ENCODE measurements at regions not wholly inside any gene's neighbourhood (a gene's known extent, or its start where the extent isn't known, plus 50 kb on each side); places are given as distances from the start of the nearest gene placed in this dataset.

- no peak for TF ChIP-seq CTCF (IDR thresholded peaks at IDR 0.05)
- no peak for DNase-seq
- ChIA-PET POLR2A (no interaction called here), CTCF (interaction anchor here (0.9 to 1.2 kb wide), 3 partner anchors 14 to 221 kb away, joined by 3 read pairs; no protein-coding TSS in a partner anchor)
- Mint-ChIP-seq H3K36me3 (ENCODE audit: low read depth) (no peaks in the 10 kb centered on the region), H3K9me3 (no peaks in the 10 kb centered on the region), H3K27me3 (peaks cover 78% of the 10 kb centered on the region), H3K4me3 (no peak overlapping the region), H3K4me1 (ENCODE audit: low read depth) (peaks cover 25% of the 10 kb centered on the region), H3K27ac (no peak overlapping the region)
- ATAC-seq, result no peak
- intact Hi-C loops (cut with micrococcal nuclease), result loop anchor here (5.0 kb wide), 2 partner anchors 67 to 222 kb away; no protein-coding TSS in a partner anchor
Measured at GRCh38 chr5:73230264-73231245, 57.6 kb downstream of the TMEM174 start.

- Mint-ChIP-seq H3K9me3 (no peaks in the 10 kb centered on the region), H3K4me3 (no peak overlapping the region)
Measured at GRCh38 chr5:73229271-73229670, 56.3 kb downstream of the TMEM174 start.

GRCh38 chr5:73228052-73228451, 55.1 kb downstream of the TMEM174 start:
- CTCF ChIA-PET, result interaction anchor here (0.7 to 2.2 kb wide), 3 partner anchors 12 to 223 kb away, joined by 3 to 9 read pairs (median 4); no protein-coding TSS in a partner anchor
- Mint-ChIP-seq H3K9me3 (no peaks in the 10 kb centered on the region), H3K27ac (no peak overlapping the region), H3K4me1 (ENCODE audit: low read depth) (peaks cover 22% of the 10 kb centered on the region), H3K27me3 (peaks cover 65% of the 10 kb centered on the region), H3K4me3 (no peak overlapping the region), H3K36me3 (ENCODE audit: low read depth) (no peaks in the 10 kb centered on the region)
- DNase-seq, result no peak
- POLR2A ChIA-PET, result no interaction called here
- intact Hi-C loops (cut with micrococcal nuclease), result no loop called here
- no peak for ATAC-seq
- no peak for TF ChIP-seq CTCF (IDR thresholded peaks at IDR 0.05)

More at GRCh38 chr5:73229271-73229670, 56.3 kb downstream of the TMEM174 start:
- intact Hi-C loops (cut with micrococcal nuclease), result no loop called here
- ATAC-seq, result no peak
- CTCF ChIA-PET, result interaction anchor here (0.6 to 2.2 kb wide), 5 partner anchors 13 to 324 kb away, joined by 3 to 9 read pairs (median 3); no protein-coding TSS in a partner anchor
- no peak for DNase-seq
- H3K4me1 Mint-ChIP-seq (ENCODE audit: low read depth), result peaks cover 25% of the 10 kb centered on the region
- POLR2A ChIA-PET, result no interaction called here
- no peak for TF ChIP-seq CTCF (IDR thresholded peaks at IDR 0.05)
- H3K36me3 Mint-ChIP-seq (ENCODE audit: low read depth), result no peaks in the 10 kb centered on the region
- peaks cover 73% of the 10 kb centered on the region for H3K27me3 Mint-ChIP-seq
- no peak overlapping the region for H3K27ac Mint-ChIP-seq
